Caco-2 (cell line): ENCODE measurements at regions not wholly inside any gene's neighbourhood (a gene's known extent, or its start where the extent isn't known, plus 50 kb on each side); places are given as distances from the start of the nearest gene placed in this dataset.

Experiments
- BruUV-seq: library from RNA; stranded (reverse); fragments of 400-500 nt; replicated peaks from 2 replicates; lab custom pipeline; 2021; lab: Mats Ljungman, UMichigan
- CTCF ChIA-PET: fragments of 300-600 bp; sonication (Branson Sonifier 250); formaldehyde crosslinking; loops from one replicate; lab custom pipeline; 2022; ENCODE audit warnings: antibody characterized with exemption; lab: Charles Lee
- POLR2A ChIA-PET: fragments of 300-600 bp; sonication (Branson Sonifier 250); formaldehyde crosslinking; loops from one replicate; lab custom pipeline; 2022; ENCODE audit warnings: antibody characterized with exemption; lab: Charles Lee
- DNase-seq, 2 experiments: peaks; one replicate each; pipeline versions ENCODE4 v3.0.0 to v3.0.0-alpha.2; 2020 to 2022
- H3K27me3 ChIP-seq: replicated peaks from 2 replicates; pipeline ENCODE4 v1.6.0; 2011; ENCODE audit warnings: low read length; ENCODE audit not compliant: control insufficient read depth, insufficient read depth
- H3K36me3 ChIP-seq: 2 replicates; pipeline ENCODE4 v1.5.1; 2011; ENCODE audit warnings: low read length; ENCODE audit not compliant: control insufficient read depth, insufficient read depth
- H3K4me1 ChIP-seq: fragments of 250-450 bp; sonication (Bioruptor Pico); 2 replicates; pipeline ENCODE4 v1.5.1; 2020; ENCODE audit warnings: mild to moderate bottlenecking
- H3K4me3 ChIP-seq: 2 replicates; pipeline ENCODE4 v1.5.1; 2011; ENCODE audit warnings: low read depth, mild to moderate bottlenecking, control low read depth, low read length
- H3K9me3 ChIP-seq: fragments of 250-450 bp; sonication (Bioruptor Pico); 2 replicates; pipeline ENCODE4 v1.5.1; 2020; ENCODE audit warnings: mild to moderate bottlenecking, moderate library complexity
- H3K27ac Mint-ChIP-seq: one replicate; pipeline ENCODE4 v1.8.0; 2022; ENCODE audit warnings: mixed read lengths; ENCODE audit not compliant: unreplicated experiment
- H3K27me3 Mint-ChIP-seq: one replicate; pipeline ENCODE4 v1.8.0; 2022; ENCODE audit warnings: mixed read lengths; ENCODE audit not compliant: insufficient read depth, unreplicated experiment
- H3K36me3 Mint-ChIP-seq: one replicate; pipeline ENCODE4 v1.8.0; 2022; ENCODE audit warnings: mild to moderate bottlenecking, mixed read lengths; ENCODE audit not compliant: insufficient read depth, unreplicated experiment
- H3K4me1 Mint-ChIP-seq: one replicate; pipeline ENCODE4 v1.8.0; 2022; ENCODE audit warnings: low read depth, mixed read lengths; ENCODE audit not compliant: unreplicated experiment
- H3K4me3 Mint-ChIP-seq: one replicate; pipeline ENCODE4 v1.8.0; 2022; ENCODE audit warnings: mild to moderate bottlenecking, moderate library complexity, mixed read lengths; ENCODE audit not compliant: unreplicated experiment
- H3K9me3 Mint-ChIP-seq: one replicate; pipeline ENCODE4 v1.8.0; 2022; ENCODE audit warnings: mixed read lengths; ENCODE audit not compliant: unreplicated experiment
- CTCF ChIP-seq, 2 experiments: fragments of 200-600 bp in 1 of 2; IDR thresholded peaks; 1 replicate in 1 of 2; 2 replicates in 1 of 2; pipeline versions ENCODE4 v1.5.1 to v1.8.0; 2011 to 2022; ENCODE audit warnings: antibody characterized with exemption in 1 of 2, control low read depth in 1 of 2, inconsistent platforms in 1 of 2, low read depth in 1 of 2, low read length in 1 of 2, mild to moderate bottlenecking in 1 of 2, moderate library complexity in 1 of 2; ENCODE audit not compliant: insufficient read depth in 1 of 2, severe bottlenecking in 1 of 2, unreplicated experiment in 1 of 2
- intact Hi-C: fragments of 100-400 bp; cut with micrococcal nuclease; formaldehyde crosslinking; loops from one replicate; pipeline ENCODE4 v1.10.0; 2022; ENCODE audit not compliant: unreplicated experiment

GRCh38 chr2:17445744-17446143, 72.5 kb downstream of the RAD51AP2 start:
- Mint-ChIP-seq H3K9me3 (no peaks in the 10 kb centered on the region), H3K36me3 (no peaks in the 10 kb centered on the region), H3K27ac (no peak overlapping the region), H3K4me1 (no peaks in the 10 kb centered on the region), H3K27me3 (peaks cover 6% of the 10 kb centered on the region), H3K4me3 (no peak overlapping the region)
- H3K4me3 ChIP-seq = no peak overlapping the region
- no peaks in the 10 kb centered on the region for H3K27me3 ChIP-seq
- no TSS peak for BruUV-seq
- POLR2A ChIA-PET = no interaction called here
- H3K4me1 ChIP-seq = no peaks in the 10 kb centered on the region
- H3K9me3 ChIP-seq = no peaks in the 10 kb centered on the region
- CTCF ChIA-PET = interaction anchor here (0.6 kb wide), 1 partner anchor 1405 kb away, joined by 3 read pairs; no protein-coding TSS in a partner anchor
- H3K36me3 ChIP-seq = no peaks in the 10 kb centered on the region
- TF ChIP-seq CTCF (IDR thresholded peaks at IDR 0.05; ENCODE audit: insufficient read depth in 1 of 2, low read depth in 1 of 2, low read length in 1 of 2, severe bottlenecking in 1 of 2, unreplicated experiment in 1 of 2) = no peak
- intact Hi-C loops = no loop called here
- no peak for DNase-seq

GRCh38 chr2:17442334-17442733, 75.9 kb downstream of the RAD51AP2 start:
- no peak for TF ChIP-seq CTCF (IDR thresholded peaks at IDR 0.05; ENCODE audit: insufficient read depth in 1 of 2, low read depth in 1 of 2, low read length in 1 of 2, severe bottlenecking in 1 of 2, unreplicated experiment in 1 of 2)
- Histone ChIP-seq H3K36me3 (no peaks in the 10 kb centered on the region), H3K4me1 (no peaks in the 10 kb centered on the region), H3K9me3 (no peaks in the 10 kb centered on the region), H3K4me3 (no peak overlapping the region), H3K27me3 (no peaks in the 10 kb centered on the region)
- BruUV-seq = no TSS peak
- Mint-ChIP-seq H3K4me3 (no peak overlapping the region), H3K4me1 (no peaks in the 10 kb centered on the region), H3K27ac (no peak overlapping the region), H3K36me3 (no peaks in the 10 kb centered on the region), H3K27me3 (peaks cover 6% of the 10 kb centered on the region), H3K9me3 (no peaks in the 10 kb centered on the region)
- ChIA-PET POLR2A (no interaction called here), CTCF (no interaction called here)
- intact Hi-C loops = no loop called here
- DNase-seq = no peak

GRCh38 chr2:17441790-17442189, 76.5 kb downstream of the RAD51AP2 start:
- no peak for TF ChIP-seq CTCF (IDR thresholded peaks at IDR 0.05; ENCODE audit: insufficient read depth in 1 of 2, low read depth in 1 of 2, low read length in 1 of 2, severe bottlenecking in 1 of 2, unreplicated experiment in 1 of 2)
- no peaks in the 10 kb centered on the region for H3K4me1 Mint-ChIP-seq
- ChIA-PET POLR2A (no interaction called here), CTCF (no interaction called here)
- no peaks in the 10 kb centered on the region for H3K4me1 ChIP-seq
- H3K4me3 Mint-ChIP-seq = no peak overlapping the region
- intact Hi-C loops = no loop called here
- DNase-seq = no peak
- peaks cover 6% of the 10 kb centered on the region for H3K27me3 Mint-ChIP-seq
- H3K4me3 ChIP-seq = no peak overlapping the region
- H3K36me3 Mint-ChIP-seq = no peaks in the 10 kb centered on the region
- no peak overlapping the region for H3K27ac Mint-ChIP-seq
- no peaks in the 10 kb centered on the region for H3K27me3 ChIP-seq
- no peaks in the 10 kb centered on the region for H3K36me3 ChIP-seq
- BruUV-seq = no TSS peak
- H3K9me3 ChIP-seq = no peaks in the 10 kb centered on the region
- H3K9me3 Mint-ChIP-seq = no peaks in the 10 kb centered on the region
